Trophoblast cell (in vitro differentiated cells and primary cell): ENCODE measurements at regions not wholly inside any gene's neighbourhood (a gene's known extent, or its start where the extent isn't known, plus 50 kb on each side); places are given as distances from the start of the nearest gene placed in this dataset.

ENCODE experiments used
- DNase-seq, 2 donors: peaks; one replicate each; pipeline ENCODE4 v3.0.0-alpha.2; 2016
- H2AFZ ChIP-seq: 2 replicates; pipeline ENCODE4 v1.6.1; 2013; ENCODE audit warnings: low read length, moderate library complexity, mild to moderate bottlenecking; ENCODE audit not compliant: insufficient read depth, poor library complexity
- H2AK5ac ChIP-seq: 2 replicates; pipeline ENCODE4 v1.6.1; 2013; ENCODE audit warnings: mild to moderate bottlenecking, low read length
- H2BK120ac ChIP-seq: 2 replicates; pipeline ENCODE4 v1.6.1; 2013; ENCODE audit warnings: low read length, mild to moderate bottlenecking, moderate library complexity; ENCODE audit not compliant: insufficient read depth, poor library complexity
- H2BK12ac ChIP-seq: 2 replicates; pipeline ENCODE4 v1.6.1; 2013; ENCODE audit warnings: mild to moderate bottlenecking, low read length, moderate library complexity
- H2BK5ac ChIP-seq: 2 replicates; pipeline ENCODE4 v1.6.1; 2013; ENCODE audit warnings: low read length, low read depth, moderate library complexity, mild to moderate bottlenecking; ENCODE audit not compliant: poor library complexity
- H3K14ac ChIP-seq: 2 replicates; pipeline ENCODE4 v1.6.1; 2013; ENCODE audit warnings: mild to moderate bottlenecking, low read length
- H3K18ac ChIP-seq: 2 replicates; pipeline ENCODE4 v1.6.1; 2013; ENCODE audit warnings: mild to moderate bottlenecking, low read length
- H3K23ac ChIP-seq: 2 replicates; pipeline ENCODE4 v1.6.1; 2013; ENCODE audit warnings: low read length
- H3K27ac ChIP-seq: 2 replicates; pipeline ENCODE4 v1.5.1; 2013; ENCODE audit warnings: low read depth, mild to moderate bottlenecking, inconsistent platforms, low read length, moderate library complexity
- H3K27me3 ChIP-seq: 2 replicates; pipeline ENCODE4 v1.6.1; 2013; ENCODE audit warnings: inconsistent platforms, mild to moderate bottlenecking, low read length, moderate library complexity; ENCODE audit not compliant: insufficient read depth
- H3K36me3 ChIP-seq, 2 experiments: 1 replicate in 1 of 2; 2 replicates in 1 of 2; pipeline ENCODE4 v1.6.1; 2013; ENCODE audit warnings: low read length in 2 of 2, mild to moderate bottlenecking in 2 of 2, moderate library complexity in 1 of 2; ENCODE audit not compliant: insufficient read depth in 2 of 2, control insufficient read depth in 1 of 2
- H3K4ac ChIP-seq: 2 replicates; pipeline ENCODE4 v1.6.1; 2013; ENCODE audit warnings: low read depth, mild to moderate bottlenecking, low read length, moderate library complexity
- H3K4me1 ChIP-seq, 2 experiments: 1 replicate in 1 of 2; 2 replicates in 1 of 2; pipeline ENCODE4 v1.6.1; 2013; ENCODE audit warnings: low read length in 2 of 2, mild to moderate bottlenecking in 2 of 2, moderate library complexity in 1 of 2; ENCODE audit not compliant: insufficient read depth in 2 of 2, control insufficient read depth in 1 of 2
- H3K4me2 ChIP-seq: 2 replicates; pipeline ENCODE4 v1.6.1; 2013; ENCODE audit warnings: inconsistent platforms, mild to moderate bottlenecking, low read length, moderate library complexity
- H3K4me3 ChIP-seq: 2 replicates; pipeline ENCODE4 v1.5.1; 2013; ENCODE audit warnings: mild to moderate bottlenecking, low read depth, low read length, inconsistent platforms
- H3K79me1 ChIP-seq: one replicate; pipeline ENCODE4 v1.6.1; 2013; ENCODE audit warnings: low read length
- H3K79me2 ChIP-seq: 2 replicates; pipeline ENCODE4 v1.6.1; 2013; ENCODE audit warnings: low read length, mild to moderate bottlenecking; ENCODE audit not compliant: control insufficient read depth, insufficient read depth, poor library complexity
- H3K9ac ChIP-seq: 2 replicates; pipeline ENCODE4 v1.6.1; 2013; ENCODE audit warnings: mild to moderate bottlenecking, low read length
- H3K9me3 ChIP-seq: 2 replicates; pipeline ENCODE4 v1.6.1; 2013; ENCODE audit warnings: low read depth, mild to moderate bottlenecking, control low read depth, inconsistent platforms, low read length; ENCODE audit not compliant: insufficient read depth
- H4K12ac ChIP-seq: 2 replicates; pipeline ENCODE4 v1.6.1; 2013; ENCODE audit warnings: low read depth, mild to moderate bottlenecking, low read length, moderate library complexity
- H4K8ac ChIP-seq: 2 replicates; pipeline ENCODE4 v1.6.1; 2013; ENCODE audit warnings: low read depth, mild to moderate bottlenecking, low read length, moderate library complexity
- H4K91ac ChIP-seq: one replicate; pipeline ENCODE4 v1.6.1; 2013; ENCODE audit warnings: low read depth, mild to moderate bottlenecking, low read length, moderate library complexity
- WGBS: extraction: QIAGEN DNeasy Blood & Tissue Kit; methylation state at CpG from one replicate; pipeline ENCODE4 v1.1.7; 2013; ENCODE audit warnings: missing lambda C conversion rate; ENCODE audit not compliant: insufficient read length, insufficient coverage; ENCODE audit errors: extremely low coverage; 5-methylcytosine and 5-hydroxymethylcytosine counted together

- DNase-seq, result no peak
- Histone ChIP-seq H4K91ac (no peak overlapping the region), H2BK120ac (no peak overlapping the region), H2BK5ac (no peak overlapping the region), H2AK5ac (no peak overlapping the region), H3K14ac (no peak overlapping the region), H3K79me2 (no peaks in the 10 kb centered on the region), H3K36me3 (no peaks in the 10 kb centered on the region), H3K23ac (no peak overlapping the region), H3K79me1 (no peaks in the 10 kb centered on the region), H4K8ac (no peak overlapping the region), H3K27ac (no peak overlapping the region), H3K4ac (no peak overlapping the region), H2AFZ (no peak overlapping the region), H3K27me3 (no peaks in the 10 kb centered on the region), H4K12ac (no peak overlapping the region), H2BK12ac (no peak overlapping the region), H3K9ac (no peak overlapping the region), H3K4me2 (no peak overlapping the region), H3K4me1 (no peaks in the 10 kb centered on the region), H3K18ac (no peak overlapping the region), H3K4me3 (no peak overlapping the region), H3K9me3 (peaks cover 2% of the 10 kb centered on the region)
- no CpG with 5 or more reads among the region's 8 CpGs for WGBS
These were observed 61.9 kb upstream of the RUFY1 start for GRCh38 chr5:179488491-179488890.

- Histone ChIP-seq H3K4me1 (no peaks in the 10 kb centered on the region), H4K91ac (no peak overlapping the region), H2AFZ (no peak overlapping the region), H2BK5ac (no peak overlapping the region), H3K14ac (no peak overlapping the region), H3K4ac (no peak overlapping the region), H3K79me1 (no peaks in the 10 kb centered on the region), H3K18ac (no peak overlapping the region), H3K9ac (no peak overlapping the region), H2AK5ac (no peak overlapping the region), H4K8ac (no peak overlapping the region), H2BK12ac (no peak overlapping the region), H3K27ac (no peak overlapping the region), H3K9me3 (peaks cover 2% of the 10 kb centered on the region), H3K36me3 (no peaks in the 10 kb centered on the region), H3K4me2 (no peak overlapping the region), H4K12ac (no peak overlapping the region), H2BK120ac (no peak overlapping the region), H3K4me3 (no peak overlapping the region), H3K79me2 (no peaks in the 10 kb centered on the region), H3K27me3 (no peaks in the 10 kb centered on the region), H3K23ac (no peak overlapping the region)
- no CpG with 5 or more reads among the region's 8 CpGs for WGBS
- DNase-seq, result no peak
These were observed 63.2 kb upstream of the RUFY1 start for GRCh38 chr5:179487145-179487544.

GRCh38 chr5:179486596-179487051 lies 63.7 kb upstream of the RUFY1 start:
- no peaks in the 10 kb centered on the region for H3K79me2 ChIP-seq
- WGBS, result no CpG with 5 or more reads among the region's 16 CpGs

GRCh38 chr5:179485845-179486575 lies 64.3 kb upstream of the RUFY1 start:
- no peak overlapping the region for H3K23ac ChIP-seq
- H3K27ac ChIP-seq, result no peak overlapping the region
- H3K79me2 ChIP-seq, result no peaks in the 10 kb centered on the region
- H3K79me1 ChIP-seq, result no peaks in the 10 kb centered on the region
- no peak overlapping the region for H4K8ac ChIP-seq
- no peak overlapping the region for H4K91ac ChIP-seq
- no peak overlapping the region for H3K4ac ChIP-seq
- DNase-seq, result no peak
- no peak overlapping the region for H2AK5ac ChIP-seq
- H2BK12ac ChIP-seq, result no peak overlapping the region
- no peaks in the 10 kb centered on the region for H3K36me3 ChIP-seq
- H3K14ac ChIP-seq, result no peak overlapping the region
- no peak overlapping the region for H3K4me2 ChIP-seq
- no CpG with 5 or more reads among the region's 13 CpGs for WGBS
- no peak overlapping the region for H3K18ac ChIP-seq
- no peak overlapping the region for H2BK5ac ChIP-seq
- H3K9me3 ChIP-seq, result peaks cover 2% of the 10 kb centered on the region
- no peaks in the 10 kb centered on the region for H3K4me1 ChIP-seq
- no peak overlapping the region for H4K12ac ChIP-seq
- H3K9ac ChIP-seq, result peak overlapping the region; percentile 28
- H3K4me3 ChIP-seq, result no peak overlapping the region
- H2AFZ ChIP-seq, result no peak overlapping the region
- no peaks in the 10 kb centered on the region for H3K27me3 ChIP-seq
- no peak overlapping the region for H2BK120ac ChIP-seq

More at GRCh38 chr5:179486596-179487051, 63.7 kb upstream of the RUFY1 start:
- Histone ChIP-seq H3K14ac (no peak overlapping the region), H3K79me1 (no peaks in the 10 kb centered on the region), H2AK5ac (no peak overlapping the region), H3K36me3 (no peaks in the 10 kb centered on the region), H3K27ac (no peak overlapping the region), H3K4me3 (no peak overlapping the region), H3K27me3 (no peaks in the 10 kb centered on the region), H2AFZ (no peak overlapping the region), H4K91ac (no peak overlapping the region), H3K23ac (no peak overlapping the region), H2BK12ac (no peak overlapping the region), H3K18ac (no peak overlapping the region), H2BK5ac (no peak overlapping the region), H3K4me2 (no peak overlapping the region), H3K4me1 (no peaks in the 10 kb centered on the region), H4K8ac (no peak overlapping the region), H3K9ac (no peak overlapping the region), H3K4ac (no peak overlapping the region), H2BK120ac (no peak overlapping the region), H3K9me3 (peaks cover 2% of the 10 kb centered on the region), H4K12ac (no peak overlapping the region)
- no peak for DNase-seq
